H1 (cell line): ENCODE measurements at regions not wholly inside any gene's neighbourhood (a gene's known extent, or its start where the extent isn't known, plus 50 kb on each side); places are given as distances from the start of the nearest gene placed in this dataset.

Experiments
- CTCF ChIA-PET: fragments of 300-600 bp; sonication (Branson Sonifier 250); formaldehyde crosslinking; loops from one replicate; lab custom pipeline; 2021; ENCODE audit not compliant: partially characterized antibody; lab: Charles Lee
- POLR2A ChIA-PET: fragments of 300-600 bp; sonication (Branson Sonifier 250); formaldehyde crosslinking; loops from one replicate; lab custom pipeline; 2021; ENCODE audit warnings: inconsistent platforms; ENCODE audit not compliant: partially characterized antibody; lab: Charles Lee
- DNase-seq, 2 experiments: peaks; one replicate each; pipeline versions ENCODE4 v3.0.0 to v3.0.0-alpha.2; 2010 to 2022; ENCODE audit warnings: low spot score in 2 of 2, low read depth in 1 of 2, mixed read lengths in 1 of 2
- FAIRE-seq: peaks from 2 replicates; lab custom pipeline; 2011; peaks lifted over from hg19 to GRCh38; lab: Jason Lieb, UNC
- H2AFZ ChIP-seq: 2 replicates; pipeline ENCODE4 v1.8.1; 2012; ENCODE audit warnings: low read length, inconsistent platforms
- H2AK5ac ChIP-seq: 2 replicates; pipeline ENCODE4 v1.6.1; 2013; ENCODE audit warnings: low read depth, low read length
- H2BK120ac ChIP-seq: replicated peaks from 2 replicates; pipeline ENCODE3; 2013; ENCODE audit warnings: low read depth, low read length, inconsistent platforms
- H2BK12ac ChIP-seq: 2 replicates; pipeline ENCODE4 v1.6.1; 2013; ENCODE audit warnings: low read depth, low read length
- H2BK15ac ChIP-seq: 2 replicates; pipeline ENCODE4 v1.6.1; 2013; ENCODE audit warnings: low read length
- H2BK20ac ChIP-seq: 2 replicates; pipeline ENCODE4 v1.6.1; 2013; ENCODE audit warnings: low read length
- H2BK5ac ChIP-seq: 2 replicates; pipeline ENCODE4 v1.6.1; 2013; ENCODE audit warnings: low read depth, low read length
- H3K14ac ChIP-seq: 2 replicates; pipeline ENCODE4 v1.6.1; 2013; ENCODE audit warnings: inconsistent platforms; ENCODE audit not compliant: insufficient read length
- H3K18ac ChIP-seq: 2 replicates; pipeline ENCODE4 v1.6.1; 2013; ENCODE audit warnings: low read length; ENCODE audit errors: extremely low read depth
- H3K23ac ChIP-seq: 2 replicates; pipeline ENCODE4 v1.6.1; 2013; ENCODE audit warnings: inconsistent platforms; ENCODE audit not compliant: insufficient read length
- H3K23me2 ChIP-seq: 2 replicates; pipeline ENCODE4 v1.6.1; 2013; ENCODE audit warnings: low read depth, low read length
- H3K27ac ChIP-seq: 2 replicates; pipeline ENCODE4 v1.6.1; 2011; ENCODE audit warnings: low read depth, low read length, inconsistent platforms
- H3K27me3 ChIP-seq, 4 experiments: replicated peaks in 1 of 4; 1 replicate in 1 of 4; 2 replicates in 3 of 4; pipeline versions ENCODE4 v1.6.1 to v1.8.1; 2011 to 2013; ENCODE audit warnings: low read length in 3 of 4, mild to moderate bottlenecking in 3 of 4, inconsistent platforms in 2 of 4, mixed read lengths in 2 of 4, moderate library complexity in 1 of 4; ENCODE audit not compliant: control insufficient read depth in 3 of 4, insufficient read depth in 3 of 4; ENCODE audit errors: extremely low read depth in 1 of 4
- H3K36me3 ChIP-seq, 4 experiments: 2 replicates each; pipeline versions ENCODE4 v1.6.1 to v1.8.1; 2011 to 2013; ENCODE audit warnings: mild to moderate bottlenecking in 4 of 4, low read length in 3 of 4, moderate library complexity in 2 of 4, control low read depth in 1 of 4, inconsistent platforms in 1 of 4; ENCODE audit not compliant: insufficient read depth in 4 of 4, control insufficient read depth in 2 of 4
- H3K4ac ChIP-seq: replicated peaks from 2 replicates; pipeline ENCODE3; 2013; ENCODE audit warnings: low read length, low read depth, mixed read lengths, inconsistent platforms; ENCODE audit not compliant: insufficient read length
- H3K4me1 ChIP-seq, 4 experiments: replicated peaks in 1 of 4; 1 replicate in 1 of 4; 2 replicates in 3 of 4; pipeline versions ENCODE4 v1.6.1 to v1.8.1; 2011 to 2013; ENCODE audit warnings: low read length in 3 of 4, inconsistent platforms in 2 of 4, mixed read lengths in 1 of 4; ENCODE audit not compliant: insufficient read depth in 4 of 4, control insufficient read depth in 3 of 4
- H3K4me2 ChIP-seq, 2 experiments: 2 replicates each; pipeline versions ENCODE4 v1.6.1 to v1.8.1; 2011 to 2013; ENCODE audit warnings: low read depth in 2 of 2, low read length in 2 of 2, control low read depth in 1 of 2, inconsistent platforms in 1 of 2, mild to moderate bottlenecking in 1 of 2; ENCODE audit not compliant: insufficient read depth in 1 of 2
- H3K4me3 ChIP-seq, 4 experiments: fragments of 200-600, 300-600 bp in 1 of 4; sonication (generic), shearing (Covaris generic), sonication (Bioruptor Twin) in 1 of 4; 2 replicates each; pipeline versions ENCODE4 v1.5.1 to v1.8.1; 2011 to 2016; ENCODE audit warnings: low read length in 4 of 4, low read depth in 3 of 4, control low read depth in 2 of 4, inconsistent platforms in 2 of 4, mild to moderate bottlenecking in 2 of 4, mixed read lengths in 1 of 4, moderate library complexity in 1 of 4; ENCODE audit not compliant: insufficient read depth in 2 of 4; ENCODE audit errors: extremely low read depth in 1 of 4
- H3K56ac ChIP-seq: replicated peaks from 2 replicates; pipeline ENCODE3; 2013; ENCODE audit warnings: low read depth, mild to moderate bottlenecking, mixed read lengths, low read length, inconsistent platforms; ENCODE audit not compliant: insufficient read length
- H3K79me1 ChIP-seq: 2 replicates; pipeline ENCODE4 v1.6.1; 2013; ENCODE audit warnings: low read depth, low read length, control low read depth
- H3K79me2 ChIP-seq, 2 experiments: 2 replicates each; pipeline versions ENCODE4 v1.6.1 to v1.8.1; 2012 to 2013; ENCODE audit warnings: low read length in 2 of 2, mild to moderate bottlenecking in 2 of 2, inconsistent platforms in 1 of 2; ENCODE audit not compliant: insufficient read depth in 2 of 2, control insufficient read depth in 1 of 2
- H3K9ac ChIP-seq, 4 experiments: replicated peaks in 1 of 4; 1 replicate in 1 of 4; 2 replicates in 3 of 4; pipeline versions ENCODE4 v1.6.1 to v1.8.1; 2011 to 2013; ENCODE audit warnings: low read depth in 3 of 4, low read length in 3 of 4, control low read depth in 2 of 4, mild to moderate bottlenecking in 2 of 4, moderate library complexity in 2 of 4, inconsistent platforms in 1 of 4; ENCODE audit errors: extremely low read depth in 1 of 4
- H3K9me3 ChIP-seq, 2 experiments: 2 replicates each; pipeline versions ENCODE4 v1.6.1 to v1.8.1; 2012 to 2013; ENCODE audit warnings: mild to moderate bottlenecking in 2 of 2, moderate library complexity in 2 of 2, control low read depth in 1 of 2, inconsistent platforms in 1 of 2, low read depth in 1 of 2, low read length in 1 of 2, mixed read lengths in 1 of 2; ENCODE audit not compliant: insufficient read depth in 2 of 2
- H4K20me1 ChIP-seq, 2 experiments: replicated peaks in 1 of 2; 2 replicates each; pipeline versions ENCODE3 to v1.8.1; 2011 to 2013; ENCODE audit warnings: inconsistent platforms in 2 of 2, low read length in 2 of 2, mild to moderate bottlenecking in 1 of 2; ENCODE audit not compliant: insufficient read depth in 2 of 2, control insufficient read depth in 1 of 2
- H4K5ac ChIP-seq: 2 replicates; pipeline ENCODE4 v1.6.1; 2013; ENCODE audit warnings: low read length, low read depth, mixed read lengths, inconsistent platforms; ENCODE audit not compliant: insufficient read length
- H4K8ac ChIP-seq: 2 replicates; pipeline ENCODE4 v1.8.0; 2013; ENCODE audit warnings: mild to moderate bottlenecking, moderate library complexity, low read length, inconsistent platforms; ENCODE audit not compliant: insufficient read depth; ENCODE audit errors: extremely low read depth
- H4K91ac ChIP-seq: replicated peaks from 2 replicates; pipeline ENCODE3; 2013; ENCODE audit warnings: low read length, mixed read lengths, inconsistent platforms; ENCODE audit not compliant: insufficient read length
- CBX5 ChIP-seq: fragments of 300-800, 300-1000 bp; sonication (generic); IDR thresholded peaks from 2 replicates; pipeline ENCODE4 v1.7.1; 2016; ENCODE audit warnings: antibody characterized with exemption, low read length, low read depth
- CREB1 ChIP-seq: IDR thresholded peaks from 2 replicates; pipeline ENCODE4 v1.6.1; 2012; ENCODE audit warnings: inconsistent platforms
- POLR2AphosphoS5 ChIP-seq: IDR thresholded peaks from 2 replicates; pipeline ENCODE4 v1.6.1; 2011; ENCODE audit warnings: low read depth, low read length
- SRF ChIP-seq: IDR thresholded peaks from 2 replicates; pipeline ENCODE4 v1.6.1; 2011; ENCODE audit warnings: mild to moderate bottlenecking, low read depth, low read length, moderate library complexity
- TEAD4 ChIP-seq: IDR thresholded peaks from 2 replicates; pipeline ENCODE4 v1.6.1; 2012; ENCODE audit warnings: low read depth, low read length, inconsistent platforms, mixed read lengths
- WGBS, 2 experiments: shearing (Covaris generic) in 1 of 2; methylation state at CpG; one replicate each; pipeline versions ENCODE4 v1.1.6 to v1.1.7; 2013 to 2015; ENCODE audit warnings: low lambda C conversion rate in 2 of 2, mixed read lengths in 2 of 2, inconsistent platforms in 1 of 2, low coverage in 1 of 2, missing lambda C conversion rate in 1 of 2; ENCODE audit not compliant: insufficient replicate concordance in 2 of 2, insufficient coverage in 1 of 2, insufficient read length in 1 of 2; ENCODE audit errors: extremely low coverage in 1 of 2, missing lambda C conversion rate in 1 of 2; 5-methylcytosine and 5-hydroxymethylcytosine counted together
- TF ChIP-seq, protein P1 (sequence below): IDR thresholded peaks from 2 replicates; pipeline ENCODE4 v1.6.1; 2012; ENCODE audit warnings: inconsistent platforms
- TF ChIP-seq, protein P2 (sequence below): IDR thresholded peaks from 2 replicates; pipeline ENCODE4 v1.6.1; 2011; ENCODE audit warnings: low read length, improper control_type of control experiment

DNA sequence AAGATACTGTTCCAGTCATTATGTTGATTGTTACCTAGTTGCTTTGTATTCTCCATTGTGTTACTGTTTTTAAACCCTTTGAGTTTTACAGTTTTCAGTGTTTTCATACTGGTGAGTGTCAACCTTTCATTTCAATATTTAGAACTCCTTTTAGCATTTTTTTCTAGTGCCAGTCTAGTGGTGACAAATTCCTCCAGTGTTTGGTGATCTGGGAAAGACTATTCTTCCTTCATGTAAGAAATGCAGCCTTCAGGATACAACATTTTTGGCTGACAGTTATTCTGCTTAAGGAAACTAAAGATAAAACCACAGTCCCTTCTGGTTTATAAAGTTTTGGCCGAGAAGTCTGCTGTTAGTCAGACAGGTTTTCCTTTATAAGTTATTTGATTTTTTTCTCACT lies 143.8 kb downstream of the ETAA1 start:
- ChIA-PET POLR2A (no interaction called here), CTCF (no interaction called here)
- H3K4me2 ChIP-seq: no peak overlapping the region
- no peak overlapping the region for H2BK20ac ChIP-seq
- H3K79me1 ChIP-seq: no peaks in the 10 kb centered on the region
- H2BK12ac ChIP-seq: no peak overlapping the region
- H3K4me3 ChIP-seq: no peak overlapping the region
- H3K9ac ChIP-seq: no peak overlapping the region
- no peak overlapping the region for H4K8ac ChIP-seq
- H2BK120ac ChIP-seq: no peak overlapping the region
- no peak for FAIRE-seq
- no peaks in the 10 kb centered on the region for H3K4me1 ChIP-seq
- peaks cover 2 to 4% of the 10 kb centered on the region in 2 experiments; a peak in 1 of 4 replicates for H3K9me3 ChIP-seq
- no peaks in the 10 kb centered on the region for H4K20me1 ChIP-seq
- no peak overlapping the region for H3K56ac ChIP-seq
- no peak overlapping the region for H2AFZ ChIP-seq
- H3K23me2 ChIP-seq: no peaks in the 10 kb centered on the region; the same call in 1 of the 2 replicates
- no peak overlapping the region for H4K5ac ChIP-seq
- H2BK5ac ChIP-seq: no peak overlapping the region
- no peak overlapping the region for H3K23ac ChIP-seq
- DNase-seq: no peak
- H3K4ac ChIP-seq: no peak overlapping the region
- no peak overlapping the region for H3K14ac ChIP-seq
- H2AK5ac ChIP-seq: no peak overlapping the region
- H2BK15ac ChIP-seq: no peak overlapping the region
- no peak overlapping the region for H3K18ac ChIP-seq
- H3K79me2 ChIP-seq: no peaks in the 10 kb centered on the region
- H3K36me3 ChIP-seq: no peaks in the 10 kb centered on the region
- H3K27me3 ChIP-seq: no peaks in the 10 kb centered on the region
- no peak overlapping the region for H3K27ac ChIP-seq
- H4K91ac ChIP-seq: no peak overlapping the region
- 82% methylated on average over 1 of the region's 1 CpG; no CpG with 5 or more reads in 1 of the 2 experiments for WGBS, 2 experiments
- TF ChIP-seq SRF: no peak
- no peak for TF ChIP-seq TEAD4
- no peak for TF ChIP-seq CBX5
- TF ChIP-seq CREB1: no peak
- TF ChIP-seq, protein P1, sequence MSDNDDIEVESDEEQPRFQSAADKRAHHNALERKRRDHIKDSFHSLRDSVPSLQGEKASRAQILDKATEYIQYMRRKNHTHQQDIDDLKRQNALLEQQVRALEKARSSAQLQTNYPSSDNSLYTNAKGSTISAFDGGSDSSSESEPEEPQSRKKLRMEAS: no peak
- TF ChIP-seq POLR2AphosphoS5: no peak
- TF ChIP-seq, protein P2, sequence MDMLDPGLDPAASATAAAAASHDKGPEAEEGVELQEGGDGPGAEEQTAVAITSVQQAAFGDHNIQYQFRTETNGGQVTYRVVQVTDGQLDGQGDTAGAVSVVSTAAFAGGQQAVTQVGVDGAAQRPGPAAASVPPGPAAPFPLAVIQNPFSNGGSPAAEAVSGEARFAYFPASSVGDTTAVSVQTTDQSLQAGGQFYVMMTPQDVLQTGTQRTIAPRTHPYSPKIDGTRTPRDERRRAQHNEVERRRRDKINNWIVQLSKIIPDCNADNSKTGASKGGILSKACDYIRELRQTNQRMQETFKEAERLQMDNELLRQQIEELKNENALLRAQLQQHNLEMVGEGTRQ: no peak
